ENCODE measurements at regions not wholly inside any gene's neighbourhood (a gene's known extent, or its start where the extent isn't known, plus 50 kb on each side); places are given as distances from the start of the nearest gene placed in this dataset.

GRCh38 chr5:63118221-63118620, 539.6 kb downstream of the LRRC70 start:
- TF ChIP-seq CTCF (IDR thresholded peaks at IDR 0.05) (no peak), POLR2AphosphoS5 (IDR thresholded peaks at IDR 0.05) (no peak), EP300 (IDR thresholded peaks at IDR 0.05) (no peak)

Measured in suprapubic skin (tissue), 4 donors.